ENCODE measurements at regions not wholly inside any gene's neighbourhood (a gene's known extent, or its start where the extent isn't known, plus 50 kb on each side); places are given as distances from the start of the nearest gene placed in this dataset.

DNA sequence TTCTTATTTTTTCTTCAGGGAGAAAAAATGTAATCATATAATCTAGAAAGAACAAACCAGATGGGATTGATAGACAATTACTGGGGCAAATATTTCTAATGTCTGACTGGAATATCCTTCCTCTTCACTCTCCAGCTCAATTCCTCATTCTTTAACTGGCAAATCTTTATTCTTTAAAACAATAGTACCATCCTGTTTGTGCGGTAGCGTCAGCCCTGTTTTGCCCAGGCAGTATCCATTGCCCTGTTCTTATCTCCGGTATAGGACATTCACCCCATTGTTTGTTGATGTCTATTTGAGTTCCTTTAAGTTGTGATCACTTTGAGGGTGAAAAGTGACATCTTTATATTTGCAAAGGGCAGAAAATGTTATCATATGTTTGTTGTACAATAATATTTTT lies 185.4 kb downstream of the POSTN start:
- Histone ChIP-seq H3K4me3 (ENCODE audit: low read depth, low read length, poor library complexity, severe bottlenecking) (no peak overlapping the region), H2AFZ (ENCODE audit: low read length) (no peak overlapping the region), H3K79me2 (ENCODE audit: insufficient read depth, low read length) (no peaks in the 10 kb centered on the region), H3K4me1 (ENCODE audit: insufficient read depth, low read length, severe bottlenecking) (no peaks in the 10 kb centered on the region), H3F3A (ENCODE audit: insufficient read depth, low read length) (no peaks in the 10 kb centered on the region), H3K27me3 (ENCODE audit: insufficient read depth, low read length) (no peaks in the 10 kb centered on the region), H4K20me1 (ENCODE audit: insufficient read depth, low read length) (no peaks in the 10 kb centered on the region), H3K27ac (ENCODE audit: low read depth, low read length, poor library complexity, severe bottlenecking) (no peak overlapping the region), H3K9me3 (ENCODE audit: low read length) (no peaks in the 10 kb centered on the region), H3K36me3 (ENCODE audit: insufficient read depth, low read length) (no peaks in the 10 kb centered on the region), H3K9me2 (ENCODE audit: low read depth, low read length) (no peaks in the 10 kb centered on the region), H3K9ac (ENCODE audit: low read length) (no peak overlapping the region), H3K4me2 (ENCODE audit: low read length) (no peak overlapping the region)
- no peak for TF ChIP-seq EZH2 (IDR thresholded peaks at IDR 0.05; ENCODE audit: borderline replicate concordance, low read length)
- no peak for TF ChIP-seq CTCF (IDR thresholded peaks at IDR 0.05; ENCODE audit: low read length)

GRCh38 chr13:37412241-37412921 lies 186.2 kb downstream of the POSTN start:
- no peaks in the 10 kb centered on the region for H3K27me3 ChIP-seq (ENCODE audit: insufficient read depth, low read length)
- H4K20me1 ChIP-seq (ENCODE audit: insufficient read depth, low read length), result no peaks in the 10 kb centered on the region
- H3K27ac ChIP-seq (ENCODE audit: low read depth, low read length, poor library complexity, severe bottlenecking), result no peak overlapping the region

DNA sequence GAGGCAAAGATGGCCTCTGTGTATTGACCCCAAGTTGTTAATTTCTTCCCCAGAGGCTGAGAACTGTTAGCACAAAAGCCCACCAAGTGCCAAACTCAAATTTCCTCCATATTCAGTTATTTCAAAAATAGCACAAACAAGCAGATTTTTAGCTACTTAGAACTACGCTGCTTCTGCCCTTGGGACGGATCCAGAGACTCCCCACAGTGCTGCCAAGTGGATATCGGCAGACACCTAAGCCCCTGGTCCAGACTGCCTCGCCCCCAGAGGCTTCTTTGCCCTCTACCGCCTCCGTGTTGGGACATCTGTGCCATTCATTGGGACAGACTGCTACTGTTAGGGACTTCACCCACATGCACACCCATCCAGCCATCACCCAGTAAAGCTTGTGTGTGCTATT lies 188.3 kb downstream of the POSTN start:
- Histone ChIP-seq H4K20me1 (ENCODE audit: insufficient read depth, low read length) (no peaks in the 10 kb centered on the region), H3K9me3 (ENCODE audit: low read length) (no peaks in the 10 kb centered on the region), H3K9me2 (ENCODE audit: low read depth, low read length) (no peaks in the 10 kb centered on the region), H3K9ac (ENCODE audit: low read length) (no peak overlapping the region), H3K27me3 (ENCODE audit: insufficient read depth, low read length) (no peaks in the 10 kb centered on the region), H3K4me3 (ENCODE audit: low read depth, low read length, poor library complexity, severe bottlenecking) (no peak overlapping the region), H3K27ac (ENCODE audit: low read depth, low read length, poor library complexity, severe bottlenecking) (no peak overlapping the region), H2AFZ (ENCODE audit: low read length) (no peak overlapping the region), H3K36me3 (ENCODE audit: insufficient read depth, low read length) (no peaks in the 10 kb centered on the region), H3K4me2 (ENCODE audit: low read length) (no peak overlapping the region), H3K4me1 (ENCODE audit: insufficient read depth, low read length, severe bottlenecking) (no peaks in the 10 kb centered on the region), H3K79me2 (ENCODE audit: insufficient read depth, low read length) (no peaks in the 10 kb centered on the region), H3F3A (ENCODE audit: insufficient read depth, low read length) (no peaks in the 10 kb centered on the region)
- TF ChIP-seq CTCF (IDR thresholded peaks at IDR 0.05; ENCODE audit: low read length), result no peak
- TF ChIP-seq EZH2 (IDR thresholded peaks at IDR 0.05; ENCODE audit: borderline replicate concordance, low read length), result no peak

More at GRCh38 chr13:37412241-37412921, 186.2 kb downstream of the POSTN start:
- H3K79me2 ChIP-seq (ENCODE audit: insufficient read depth, low read length), result no peaks in the 10 kb centered on the region
- no peak overlapping the region for H3K9ac ChIP-seq (ENCODE audit: low read length)
- H3K36me3 ChIP-seq (ENCODE audit: insufficient read depth, low read length), result no peaks in the 10 kb centered on the region
- H2AFZ ChIP-seq (ENCODE audit: low read length), result no peak overlapping the region
- H3K4me2 ChIP-seq (ENCODE audit: low read length), result no peak overlapping the region
- no peaks in the 10 kb centered on the region for H3K4me1 ChIP-seq (ENCODE audit: insufficient read depth, low read length, severe bottlenecking)
- H3F3A ChIP-seq (ENCODE audit: insufficient read depth, low read length), result no peaks in the 10 kb centered on the region
- no peaks in the 10 kb centered on the region for H3K9me3 ChIP-seq (ENCODE audit: low read length)
- H3K9me2 ChIP-seq (ENCODE audit: low read depth, low read length), result no peaks in the 10 kb centered on the region
- no peak for TF ChIP-seq EZH2 (IDR thresholded peaks at IDR 0.05; ENCODE audit: borderline replicate concordance, low read length)
- no peak for TF ChIP-seq CTCF (IDR thresholded peaks at IDR 0.05; ENCODE audit: low read length)
- H3K4me3 ChIP-seq (ENCODE audit: low read depth, low read length, poor library complexity, severe bottlenecking), result no peak overlapping the region
